Stimulated activated CD8-positive, alpha-beta memory T cell treated with anti-CD3 and anti-CD28 coated beads, Interleukin-15, amount 100 ng/mL, for 48 hours (primary cell): ENCODE measurements at regions not wholly inside any gene's neighbourhood (a gene's known extent, or its start where the extent isn't known, plus 50 kb on each side); places are given as distances from the start of the nearest gene placed in this dataset.
"Not testable (repeated sequence)": the region's sequence is repeated elsewhere in the genome, so short reads cannot be mapped to it uniquely, and the experiment has no call there.

Experiments used
- DNase-seq, 2 donors: peaks; one replicate each; pipeline ENCODE4 v3.0.0-alpha.2; 2020; ENCODE audit warnings: low read depth in 2 of 2

DNA sequence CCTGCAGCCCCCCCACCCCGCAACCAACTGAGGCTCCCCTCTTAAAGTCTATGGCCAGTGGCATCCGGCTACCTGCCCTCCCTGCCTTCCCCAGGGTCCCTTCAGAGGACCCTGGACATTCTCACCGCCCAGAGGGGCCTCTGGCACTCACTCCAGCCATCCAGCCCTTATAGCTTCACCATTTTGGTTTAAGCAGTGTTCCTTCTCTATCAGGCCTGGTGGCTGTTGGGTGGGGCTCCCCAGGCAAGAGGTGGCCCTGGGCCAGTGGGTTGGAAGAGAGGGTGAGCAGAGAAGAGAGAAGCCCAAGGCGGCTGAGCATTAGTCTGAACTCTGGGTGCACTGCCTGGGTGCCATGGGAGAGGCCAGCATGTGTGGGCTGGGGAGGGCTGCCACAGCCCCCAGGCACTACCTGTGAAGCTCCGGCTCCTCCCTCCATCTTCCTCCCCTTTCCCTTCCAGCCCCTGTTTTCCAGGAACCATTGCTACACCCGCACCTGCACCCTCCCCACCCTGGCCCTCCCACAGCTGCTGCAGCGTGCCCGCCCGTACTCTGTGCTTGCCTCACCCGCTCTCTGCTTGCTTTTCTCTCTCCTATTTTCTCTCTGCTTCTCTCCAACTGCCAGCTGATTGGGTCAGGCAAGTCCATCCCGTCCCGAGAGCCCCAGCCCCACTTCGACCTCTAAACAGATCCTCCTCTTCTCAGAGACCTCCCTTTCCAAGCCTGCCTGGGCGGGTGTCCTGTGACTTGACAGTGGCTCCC lies 168.2 kb downstream of the TBC1D2B start:
- no peak for DNase-seq

DNA sequence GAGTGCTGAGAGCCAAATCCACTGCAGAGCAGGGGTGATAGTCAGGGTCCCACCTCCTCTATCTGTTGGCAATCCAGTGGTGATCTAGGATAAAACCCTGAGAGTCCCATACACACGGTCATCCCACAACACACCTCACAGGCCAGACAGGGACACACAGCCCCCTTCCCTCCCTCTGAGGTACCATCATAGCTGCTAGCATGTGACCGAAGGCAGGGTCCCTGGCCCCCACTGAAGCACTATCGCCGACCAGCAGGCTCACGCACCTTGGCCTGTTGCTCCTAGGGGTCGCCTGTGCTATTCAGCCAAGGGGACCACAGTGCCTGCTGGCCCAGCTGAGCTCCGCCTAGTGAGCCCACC lies 168.8 kb downstream of the TBC1D2B start:
- DNase-seq, result not testable (repeated sequence)

DNA sequence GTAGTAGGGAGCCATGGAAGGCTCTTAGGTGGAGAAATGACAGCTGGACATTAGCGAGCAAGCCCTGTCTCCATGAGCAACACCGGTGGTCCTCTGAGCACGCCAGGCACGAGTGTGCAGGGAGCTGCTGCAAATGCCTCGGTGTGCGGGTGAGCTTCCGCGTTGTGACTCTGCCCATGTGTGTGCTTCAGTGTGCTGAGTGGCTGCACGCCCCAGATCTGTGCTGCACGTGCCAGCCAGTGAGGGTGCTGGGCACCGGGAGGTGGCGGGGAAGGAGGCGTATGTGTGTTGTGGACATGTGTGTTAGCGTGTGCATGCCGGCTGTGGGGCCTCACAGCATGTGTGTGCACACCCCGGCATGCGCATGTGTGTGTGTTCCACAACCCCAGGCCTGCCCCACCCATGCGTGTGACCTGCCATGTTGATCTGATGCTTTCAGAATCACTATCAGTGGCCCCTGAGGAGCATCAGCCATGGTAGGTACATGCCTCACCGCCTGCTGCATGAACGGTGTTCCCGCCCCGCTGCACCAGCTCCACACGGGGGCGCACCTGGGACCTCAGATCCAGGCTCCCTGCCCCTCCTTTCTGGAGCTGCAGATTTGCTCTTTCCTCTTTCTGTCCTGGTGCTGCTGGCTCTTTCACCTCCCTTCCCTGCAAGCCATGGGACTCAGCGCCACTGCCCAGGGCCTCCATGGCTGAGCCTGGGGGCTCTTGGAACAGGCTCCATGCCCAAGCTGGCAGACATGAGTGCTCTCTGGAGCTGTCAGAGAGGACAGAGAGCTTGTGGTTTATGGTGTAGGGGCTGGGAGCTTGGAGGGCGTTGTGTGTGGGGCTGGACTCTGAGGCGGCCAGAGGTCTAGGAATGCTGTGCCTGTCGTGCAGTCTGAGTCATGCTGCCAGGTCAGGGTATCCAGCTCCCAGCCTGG lies 169.4 kb downstream of the TBC1D2B start:
- peak; percentile 38 to 56 for DNase-seq

DNA sequence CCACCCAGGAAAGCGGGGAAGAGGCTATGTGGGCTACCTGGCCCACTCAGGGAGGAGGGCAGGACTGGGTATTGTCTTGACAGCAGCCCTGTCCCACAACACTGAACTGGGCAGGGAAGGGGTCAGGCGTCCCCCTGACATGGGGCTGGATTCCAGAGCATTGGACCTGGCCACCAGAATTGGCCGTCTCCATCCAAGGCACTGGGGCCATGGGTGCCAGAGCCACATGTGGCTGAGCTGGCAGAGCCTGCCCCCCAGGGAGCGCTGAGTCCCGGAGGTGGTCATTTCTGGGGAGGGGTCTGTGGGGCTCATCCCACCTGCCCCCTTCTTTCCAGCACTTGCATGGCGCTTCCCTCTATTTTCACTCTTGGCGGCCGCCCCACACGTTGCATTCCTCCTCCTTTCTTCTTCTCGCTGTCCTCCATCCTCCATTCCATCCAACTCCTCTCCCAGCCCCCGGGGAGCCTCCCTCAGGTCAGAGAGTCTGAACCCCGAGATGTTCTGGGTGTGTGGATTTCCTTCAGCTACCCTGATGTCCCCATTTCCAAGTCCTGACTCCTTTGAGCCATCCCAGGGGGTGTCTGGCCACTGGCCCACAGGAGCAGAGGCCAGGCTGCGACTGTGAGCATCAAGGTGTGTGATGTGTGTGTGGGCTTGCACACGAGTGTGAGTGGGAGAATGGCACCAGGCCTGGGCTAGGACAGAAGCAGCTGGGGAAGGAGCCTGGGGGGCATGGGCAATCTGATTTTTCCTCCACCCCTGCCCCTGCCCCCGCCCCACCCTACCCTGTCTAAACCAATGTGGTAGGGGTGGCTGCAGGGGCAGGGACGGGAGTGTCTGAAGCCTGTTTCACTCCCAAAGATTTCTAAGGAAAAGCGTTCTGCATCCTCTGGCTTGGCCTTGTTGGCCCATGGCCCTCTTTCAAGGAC lies 171.2 kb downstream of the TBC1D2B start:
- not testable (repeated sequence) for DNase-seq

DNA sequence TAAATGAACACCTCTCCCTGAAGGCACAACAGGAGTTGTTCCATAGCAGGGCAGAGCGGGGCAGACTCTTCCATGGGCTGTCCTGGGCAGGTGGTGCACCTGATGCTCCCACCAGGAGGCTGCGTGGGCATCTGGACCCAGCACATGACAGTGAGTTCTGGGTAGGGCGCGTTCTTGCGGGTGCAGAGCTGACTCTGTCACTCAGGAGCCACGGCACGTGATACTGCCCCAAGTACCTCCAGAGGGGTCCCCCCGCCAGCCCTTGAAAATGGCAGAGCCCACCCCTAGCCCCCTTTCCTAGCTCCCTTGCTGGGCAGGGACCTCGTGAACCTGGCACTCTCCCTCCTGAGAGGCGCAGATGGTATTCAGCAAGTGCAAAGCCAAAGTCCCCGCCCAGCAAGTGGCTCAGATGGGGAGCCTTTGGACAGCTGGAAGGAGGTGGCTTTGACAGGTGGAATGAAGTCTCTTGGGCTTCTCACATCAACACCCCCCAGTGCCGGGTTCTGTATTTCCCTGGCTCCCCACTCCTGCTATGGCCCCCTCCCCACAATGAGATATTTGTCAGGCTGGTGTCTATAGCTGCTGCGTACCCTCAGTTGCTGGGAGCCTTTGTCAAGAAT lies 172.1 kb downstream of the TBC1D2B start:
- DNase-seq, result no peak

DNA sequence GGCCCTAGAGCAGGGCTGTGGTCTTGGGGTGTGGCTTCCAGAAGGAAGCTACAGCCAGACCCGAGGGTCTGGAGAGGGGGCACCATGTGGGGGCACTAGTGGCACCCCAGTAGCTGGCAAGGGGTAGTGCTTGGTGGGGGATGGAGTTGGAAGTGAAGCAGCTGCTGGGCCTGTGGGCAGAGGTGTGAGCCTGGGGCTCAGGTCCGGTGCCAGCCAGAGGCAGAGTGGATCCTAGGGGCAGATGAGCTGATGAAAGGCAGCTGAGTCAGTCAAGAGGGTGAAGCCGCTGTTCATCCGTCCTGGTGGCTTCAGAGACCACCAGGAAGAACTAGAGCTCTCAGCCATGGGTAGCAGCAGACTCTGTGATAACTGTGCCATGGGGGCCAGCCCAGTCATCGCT lies 172.6 kb downstream of the TBC1D2B start:
- no peak for DNase-seq

DNA sequence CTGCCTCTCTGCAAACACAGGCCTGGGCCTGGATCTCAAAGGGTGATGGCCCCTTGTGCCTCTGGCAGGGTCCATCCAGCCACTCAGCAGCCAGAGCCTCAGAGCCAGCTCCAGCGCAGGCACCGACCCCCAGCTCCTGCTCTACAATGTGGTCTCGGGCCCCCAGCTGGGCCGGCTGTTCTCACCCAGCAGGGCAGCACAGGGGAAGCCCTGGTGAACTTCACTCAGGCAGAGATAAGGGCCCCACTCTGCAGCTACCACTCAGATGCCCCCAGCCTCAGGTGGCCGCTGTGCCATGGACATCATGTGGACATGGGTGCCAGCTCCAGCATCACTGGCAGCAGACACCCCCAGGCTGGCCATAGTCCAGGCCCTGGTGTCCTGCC lies 173.1 kb downstream of the TBC1D2B start:
- no peak for DNase-seq

DNA sequence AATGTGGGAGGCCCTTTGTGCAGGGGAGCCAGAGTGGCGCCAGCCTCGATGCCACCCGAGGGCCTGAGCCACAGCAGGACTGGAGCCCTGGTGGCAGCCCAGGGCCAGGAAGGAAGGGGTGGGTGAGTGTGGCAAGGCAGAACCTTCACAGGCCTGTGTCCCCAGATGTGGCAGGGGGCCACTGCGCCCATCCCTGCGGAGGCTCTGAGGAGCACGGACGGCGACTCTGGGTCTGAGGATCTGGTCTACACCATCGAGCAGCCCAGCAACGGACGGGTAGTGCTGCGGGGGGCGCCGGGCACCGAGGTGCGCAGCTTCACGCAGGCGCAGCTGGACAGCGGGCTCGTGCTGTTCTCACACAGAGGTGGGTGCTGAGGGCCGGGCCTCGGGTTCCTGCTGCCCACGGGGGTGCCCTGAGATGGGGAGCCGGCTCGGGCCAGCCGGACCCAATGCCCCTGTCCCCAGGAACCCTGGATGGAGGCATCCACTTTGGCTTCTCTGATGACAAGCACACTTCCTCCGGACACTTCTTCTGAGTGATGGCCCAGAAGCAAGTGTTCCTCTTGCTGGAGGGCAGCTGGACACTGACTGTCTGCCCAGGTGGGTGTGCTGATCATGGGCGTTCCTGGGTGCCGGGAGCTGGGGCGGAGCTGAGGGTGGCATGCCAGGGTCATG lies 173.6 kb downstream of the TBC1D2B start:
- DNase-seq, result not testable (repeated sequence)

DNA sequence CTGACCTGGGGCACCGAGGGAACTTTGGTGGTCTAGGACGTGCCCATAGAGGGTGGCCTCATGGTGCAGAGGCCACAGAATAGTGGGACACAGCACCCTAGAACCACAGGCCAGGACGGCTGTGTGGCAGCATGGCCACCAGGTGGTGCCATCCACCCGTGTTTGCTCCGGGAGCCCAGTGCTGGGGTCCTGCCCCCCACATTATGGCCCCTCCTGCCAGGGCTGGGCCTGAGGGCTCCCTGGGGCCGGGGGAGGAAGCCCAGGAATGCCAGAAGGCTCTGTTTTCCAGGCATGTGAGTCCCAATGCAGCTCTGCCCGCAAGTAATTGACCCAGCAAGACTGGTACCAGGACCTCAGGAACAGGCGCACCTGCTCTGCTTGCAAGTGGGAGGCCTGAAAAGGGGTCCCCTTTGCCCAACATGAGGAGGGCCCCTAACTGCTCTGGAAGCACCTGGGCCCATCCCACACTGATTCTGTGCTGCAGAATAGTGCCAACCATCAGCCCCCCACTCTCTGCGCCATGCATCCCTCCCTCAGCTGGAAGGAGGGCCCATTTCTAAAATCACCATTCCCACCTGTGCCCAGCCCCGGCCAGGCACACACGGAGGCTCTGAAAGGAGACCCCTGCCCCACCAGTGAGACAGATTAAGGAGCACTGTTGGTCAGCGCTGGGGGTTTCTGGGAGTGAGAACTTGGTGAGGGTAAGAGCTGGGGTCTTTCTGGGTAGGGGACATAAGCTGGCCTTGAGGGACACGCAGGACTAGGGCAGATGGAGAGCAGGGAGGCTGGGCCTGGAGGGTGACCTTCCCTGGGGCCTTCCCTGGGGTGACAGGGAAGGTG lies 174.4 kb downstream of the TBC1D2B start:
- not testable (repeated sequence) for DNase-seq

DNA sequence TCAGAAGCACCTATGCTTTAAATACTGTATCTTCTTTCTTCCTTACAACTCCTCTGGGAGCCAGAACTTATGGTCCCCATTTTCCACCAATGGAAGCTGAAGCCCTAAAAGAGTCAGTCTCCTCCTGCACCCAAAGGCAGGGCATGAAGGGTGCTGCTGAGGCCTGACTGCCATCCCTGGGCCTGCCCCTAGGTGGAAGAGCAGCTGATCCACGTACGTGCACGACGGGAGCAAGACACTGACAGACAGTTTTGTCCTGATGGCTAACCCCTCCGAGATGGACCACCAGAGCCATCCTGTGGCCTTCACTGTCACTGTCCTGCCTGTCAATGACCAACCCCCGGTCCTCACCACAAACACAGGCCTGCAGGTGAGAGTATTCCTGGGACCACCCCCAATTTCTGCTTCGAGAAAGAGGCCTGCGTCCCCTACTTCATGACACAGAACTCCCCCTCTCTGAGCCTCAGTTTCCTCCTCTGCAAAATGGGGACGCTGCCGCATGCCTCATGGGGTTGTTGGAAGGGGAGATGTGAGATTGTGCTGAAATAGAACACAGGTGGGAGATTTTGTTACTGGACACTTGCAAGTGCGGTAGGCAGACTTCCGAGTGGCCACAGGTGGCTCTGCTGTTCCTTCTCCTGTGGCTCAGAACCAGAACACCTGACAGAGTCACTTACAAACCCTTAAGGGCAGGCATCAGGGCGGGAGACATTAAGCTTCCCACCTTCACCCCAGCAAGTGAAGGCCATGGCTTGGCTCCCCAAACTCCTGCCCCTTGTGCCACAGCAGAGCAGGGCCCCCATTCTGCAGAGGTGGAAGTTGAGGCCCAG lies 175.4 kb downstream of the TBC1D2B start:
- no peak for DNase-seq

DNA sequence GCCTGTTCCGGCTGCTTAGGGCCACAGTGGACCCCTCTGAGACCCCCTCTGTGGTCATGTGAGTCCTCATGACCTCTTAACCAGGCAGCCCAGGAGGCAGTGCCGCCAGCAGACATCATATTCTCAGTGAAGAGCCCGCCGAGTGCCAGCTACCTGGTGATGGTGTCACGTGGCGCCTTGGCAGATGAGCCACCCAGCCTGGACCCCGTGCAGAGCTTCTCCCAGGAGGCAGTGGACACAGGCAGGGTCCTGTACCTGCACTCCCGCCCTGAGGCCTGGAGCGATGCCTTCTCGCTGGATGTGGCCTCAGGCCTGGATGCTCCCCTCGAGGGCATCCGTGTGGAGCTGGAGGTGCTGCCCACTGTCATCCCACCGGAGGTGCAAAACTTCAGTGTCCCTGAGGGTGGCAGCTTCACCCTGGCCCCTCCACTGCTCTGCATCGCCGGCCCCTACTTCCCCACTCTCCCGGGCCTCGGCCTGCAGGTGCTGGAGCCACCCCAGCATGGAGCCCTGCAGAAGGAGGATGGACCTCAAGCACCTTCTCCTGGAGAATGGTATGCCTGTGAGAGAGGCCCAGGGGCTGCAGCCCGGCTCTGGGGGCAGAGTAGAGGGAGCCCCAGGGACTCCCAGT lies 176.1 kb downstream of the TBC1D2B start:
- no peak for DNase-seq

DNA sequence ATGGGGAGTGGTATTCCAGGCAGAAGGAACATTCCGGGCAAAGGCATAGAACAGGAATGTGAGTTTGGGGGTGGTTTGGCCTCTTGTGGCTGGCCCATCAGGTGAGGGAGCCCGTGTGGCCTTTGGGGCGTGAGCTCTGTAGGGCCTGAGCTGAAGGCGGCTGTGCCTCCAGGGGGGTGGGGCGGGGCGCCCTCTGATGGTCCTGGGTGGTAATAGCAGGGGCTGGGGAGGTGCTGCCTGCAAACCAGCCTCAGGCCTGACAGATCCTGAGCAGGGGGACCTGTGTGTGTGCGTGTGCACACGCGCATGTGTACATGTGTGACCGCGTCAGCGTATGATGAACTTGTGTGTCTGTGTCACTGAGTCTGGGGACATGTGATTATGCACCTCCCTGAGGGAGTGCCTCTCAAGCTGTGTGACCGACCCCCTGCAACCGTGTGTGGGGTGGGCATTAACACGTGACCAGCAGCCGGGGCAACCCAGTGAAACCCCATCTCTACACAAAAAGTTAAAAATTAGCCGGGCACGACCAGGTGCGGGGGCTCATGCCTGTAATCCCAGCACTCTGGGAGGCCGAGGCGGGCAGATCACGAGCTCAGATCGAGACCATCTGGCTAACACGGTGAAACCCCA lies 177.1 kb downstream of the TBC1D2B start:
- DNase-seq, result peak; percentile 36 to 44

DNA sequence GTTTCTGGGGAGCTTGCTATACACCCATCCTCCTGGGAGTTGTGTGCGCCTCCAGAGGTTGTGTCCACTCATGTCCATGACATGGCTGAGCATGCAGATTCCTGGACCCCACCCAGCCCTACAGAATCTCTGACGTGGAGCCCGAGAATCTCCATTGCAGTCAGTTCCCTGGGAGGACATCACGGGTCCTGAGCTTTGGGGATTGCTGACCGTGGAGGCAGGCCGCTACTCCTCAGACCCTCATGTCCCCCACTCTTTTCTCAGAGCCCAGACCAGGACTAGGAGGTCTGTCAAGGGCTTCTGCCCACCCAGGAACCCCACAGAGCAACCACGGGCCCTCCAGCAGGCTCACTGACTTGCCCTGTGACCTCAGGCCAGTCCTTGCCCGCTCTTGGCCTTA lies 177.7 kb downstream of the TBC1D2B start:
- not testable (repeated sequence) for DNase-seq

DNA sequence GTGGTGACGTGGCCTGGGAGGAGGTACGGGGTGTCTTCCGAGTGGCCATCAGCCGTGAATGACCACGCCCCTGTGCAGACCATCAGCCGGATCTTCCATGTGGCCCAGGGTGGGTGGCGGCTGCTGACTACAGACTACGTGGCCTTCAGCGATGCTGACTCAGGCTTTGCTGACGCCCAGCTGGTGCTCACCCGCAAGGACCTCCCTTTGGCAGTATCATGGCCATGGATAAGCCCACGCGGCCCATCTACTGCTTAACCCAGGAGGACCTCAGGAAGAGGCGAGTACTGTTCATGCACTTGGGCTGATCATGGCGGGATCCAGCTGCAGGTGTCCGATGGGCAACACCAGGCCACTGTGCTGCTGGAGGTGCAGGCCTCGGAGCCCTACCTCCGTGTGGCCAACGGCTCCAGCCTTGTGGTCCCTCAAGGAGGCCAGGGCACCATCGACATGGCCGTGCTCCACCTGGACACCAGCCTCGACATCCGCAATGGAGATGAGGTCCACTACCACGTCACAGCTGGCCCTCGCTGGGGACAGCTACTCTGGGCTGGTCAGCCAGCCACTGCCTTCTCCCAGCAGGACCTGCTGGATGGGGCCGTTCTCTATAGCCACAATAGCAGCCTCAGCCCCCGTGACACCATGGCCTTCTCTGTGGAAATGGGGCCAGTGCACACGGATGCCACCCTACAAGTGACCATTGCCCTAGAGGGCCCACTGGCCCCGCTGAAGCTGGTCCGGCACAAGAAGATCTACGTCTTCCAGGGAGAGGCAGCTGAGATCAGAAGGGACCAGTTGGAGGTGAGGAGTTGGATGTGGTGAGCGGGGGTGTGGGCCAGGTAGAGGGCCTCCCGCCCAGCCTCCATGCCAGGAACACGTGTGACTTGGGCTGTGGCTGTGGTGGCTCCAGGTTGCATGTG lies 178.4 kb downstream of the TBC1D2B start:
- DNase-seq, result no peak

DNA sequence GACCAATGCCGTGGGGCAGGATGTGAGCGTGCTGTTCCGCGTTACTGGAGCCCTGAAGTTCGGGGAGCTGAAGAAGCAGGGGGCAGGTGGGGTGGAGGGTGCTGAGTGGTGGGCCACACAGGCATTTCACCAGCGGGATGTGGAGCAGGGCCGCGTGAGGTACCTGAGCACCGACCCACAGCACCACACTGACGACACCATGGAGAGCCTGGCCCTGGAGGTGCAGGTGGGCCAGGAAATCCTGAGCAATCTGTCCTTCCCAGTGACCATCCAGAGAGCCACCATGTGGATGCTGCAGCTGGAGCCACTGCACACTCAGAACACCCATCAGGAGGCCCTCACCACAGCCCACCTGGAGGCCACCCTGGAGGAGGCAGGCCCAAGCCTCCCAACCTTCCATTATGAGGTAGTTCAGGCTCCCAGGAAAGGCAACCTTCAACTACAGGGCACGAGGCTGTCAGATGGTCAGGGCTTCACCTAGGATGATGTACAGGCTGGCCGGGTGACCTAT lies 179.6 kb downstream of the TBC1D2B start:
- no peak for DNase-seq

DNA sequence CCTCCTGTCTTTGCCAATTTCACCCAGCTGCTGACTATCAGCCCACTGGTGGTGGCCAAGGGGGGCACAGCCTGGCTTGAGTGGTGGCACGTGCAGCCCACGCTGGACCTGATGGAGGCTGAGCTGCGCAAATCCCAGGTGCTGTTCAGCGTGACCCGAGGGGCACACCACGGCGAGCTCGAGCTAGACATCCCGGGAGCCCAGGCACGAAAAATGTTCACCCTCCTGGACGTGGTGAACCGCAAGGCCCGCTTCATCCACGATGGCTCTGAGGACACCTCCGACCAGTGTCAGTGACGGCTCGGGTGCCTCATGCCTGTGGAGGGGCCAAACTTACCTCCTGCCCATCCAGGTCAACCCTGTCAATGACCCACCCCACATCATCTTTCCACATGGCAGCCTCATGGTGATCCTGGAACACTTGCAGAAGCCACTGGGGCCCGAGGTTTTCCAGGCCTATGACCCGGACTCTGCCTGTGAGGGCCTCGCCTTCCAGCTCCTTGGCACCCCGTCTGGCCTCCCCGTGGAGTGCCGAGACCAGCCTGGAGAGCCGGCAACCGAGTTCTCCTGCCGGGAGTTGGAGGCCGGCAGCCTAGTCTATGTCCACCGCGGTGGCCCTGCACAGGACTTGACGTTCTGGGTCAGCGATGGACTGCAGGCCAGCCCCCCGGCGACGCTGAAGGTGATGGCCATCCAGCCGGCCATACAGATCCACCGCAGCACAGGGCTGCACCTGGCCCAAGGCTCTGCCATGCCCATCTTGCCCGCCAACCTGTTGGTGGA lies 180.2 kb downstream of the TBC1D2B start:
- not testable (repeated sequence) for DNase-seq
